Transverse colon (tissue), 4 donors: ENCODE measurements at regions not wholly inside any gene's neighbourhood (a gene's known extent, or its start where the extent isn't known, plus 50 kb on each side); places are given as distances from the start of the nearest gene placed in this dataset.

Experiments
- DNase-seq: peaks from one replicate; pipeline ENCODE4 v3.0.0-alpha.2; 2019
- H3K27ac ChIP-seq, 4 donors: fragments of 200-600 bp; sonication (generic); 2 replicates each; pipeline ENCODE4 v1.5.1; 2016 to 2018; ENCODE audit warnings: inconsistent platforms in 4 of 4
- H3K27me3 ChIP-seq: fragments of 200-600 bp; sonication (generic); 2 replicates; pipeline ENCODE4 v1.5.1; 2017; ENCODE audit warnings: inconsistent platforms
- H3K36me3 ChIP-seq, 4 donors: fragments of 200-600 bp; sonication (generic); 2 replicates each; pipeline ENCODE4 v1.5.1; 2017 to 2019; ENCODE audit warnings: inconsistent platforms in 4 of 4
- H3K4me1 ChIP-seq, 4 donors: fragments of 200-600 bp; sonication (generic); 2 replicates each; pipeline ENCODE4 v1.5.1; 2017 to 2020; ENCODE audit warnings: inconsistent platforms in 4 of 4
- H3K4me3 ChIP-seq, 4 donors: fragments of 200-600 bp; sonication (generic); 1 replicate in 1 of 4; 2 replicates in 3 of 4; pipeline versions ENCODE4 v1.5.1 to v1.6.1; 2017 to 2019; ENCODE audit warnings: inconsistent platforms in 4 of 4
- H3K9me3 ChIP-seq, 2 donors: fragments of 200-600 bp; sonication (generic); 2 replicates each; pipeline ENCODE4 v1.5.1; 2017 to 2019; ENCODE audit warnings: inconsistent platforms in 2 of 2
- EP300 ChIP-seq: sonication (generic); formaldehyde crosslinking; IDR thresholded peaks from one replicate; pipeline ENCODE4 v1.6.1; 2017; ENCODE audit warnings: antibody characterized with exemption, low read depth
- POLR2A ChIP-seq: fragments of 450-650 bp; IDR thresholded peaks from one replicate; pipeline ENCODE4 v1.6.1; 2016; ENCODE audit warnings: antibody characterized with exemption, mild to moderate bottlenecking, moderate library complexity
- POLR2AphosphoS5 ChIP-seq, 3 donors: sonication (generic); formaldehyde crosslinking; IDR thresholded peaks; one replicate each; pipeline ENCODE4 v1.6.1; 2016; ENCODE audit warnings: antibody characterized with exemption in 3 of 3
- WGBS, 2 donors: methylation state at CpG; one replicate each; pipeline ENCODE4 v1.1.5; 2018; ENCODE audit warnings: low coverage in 1 of 2; 5-methylcytosine and 5-hydroxymethylcytosine counted together
- in situ Hi-C, 4 donors: fragments of 200-750 bp; cut with MboI; loops; one replicate each; pipeline versions ENCODE4 v1.15.0 to v1.15.1; 2017; ENCODE audit warnings: low sequenced_read_pairs in 3 of 4, low pct_ligation_motif_present in 1 of 4, low pct_unique_long_range_greater_than_20kb in 1 of 4
- intact Hi-C: fragments of 100-400 bp; cut with DNase I; formaldehyde crosslinking; loops from one replicate; pipeline ENCODE4 v1.15.1; 2023; ENCODE audit warnings: low total_unique reads
- TF ChIP-seq, protein P1 (sequence below), 5 experiments: fragments of 200-600 bp in 3 of 5; fragments of 450-650 bp in 2 of 5; sonication (generic) in 3 of 5; IDR thresholded peaks; 1 replicate in 2 of 5; 2 replicates in 3 of 5; pipeline ENCODE4 v1.5.1; 2016 to 2017; ENCODE audit warnings: antibody characterized with exemption in 5 of 5, inconsistent platforms in 3 of 5, mild to moderate bottlenecking in 2 of 5, moderate library complexity in 1 of 5

DNA sequence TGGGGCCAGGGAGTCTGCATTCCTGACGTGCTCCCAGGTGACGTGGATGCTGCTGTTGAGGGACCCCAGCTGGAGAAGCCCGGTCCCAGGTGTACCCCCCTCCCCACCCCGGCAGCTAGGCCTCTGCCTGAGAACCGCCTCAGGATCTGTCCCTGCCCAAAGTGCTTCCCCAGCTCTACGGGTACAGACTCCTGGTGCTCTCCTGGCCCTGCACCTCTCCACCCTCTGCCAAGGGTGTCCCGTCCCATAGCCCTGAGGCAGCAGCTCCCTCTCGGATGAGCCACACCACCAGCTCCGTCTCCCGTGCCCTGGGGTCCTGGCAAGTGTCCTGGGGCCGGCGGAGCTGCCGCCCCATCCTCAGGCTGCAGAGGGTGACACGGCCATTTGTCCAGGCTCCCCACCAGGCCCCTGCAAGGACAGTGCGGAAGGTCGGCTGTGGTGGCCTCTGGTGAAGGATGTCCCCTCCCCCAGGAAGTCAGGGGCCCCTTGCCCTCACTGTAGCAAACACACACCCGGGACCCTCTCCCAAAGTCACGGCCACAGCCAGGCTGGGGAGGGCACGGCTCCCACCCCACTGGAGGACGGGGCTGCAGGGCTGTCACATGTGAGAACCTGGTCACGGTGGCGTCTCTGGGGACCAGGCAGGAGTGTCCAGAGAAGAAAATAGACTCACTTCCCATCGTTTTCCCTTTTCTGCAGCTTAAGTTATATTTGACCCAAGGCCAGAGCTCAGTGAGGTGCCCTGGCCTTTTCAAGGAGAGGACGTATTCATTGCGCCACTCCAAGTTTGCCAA is 74.4 kb upstream of the FBRSL1 start:
- no peaks in the 10 kb centered on the region for H3K9me3 ChIP-seq
- in situ Hi-C loops: loop anchor here (25.0 kb wide), 3 partner anchors 97 to 197 kb away; partner anchors contain the start of genes LRCOL1 (in 3 of the 4) and P2RX2 (in 3 of the 4)
- H3K36me3 ChIP-seq: no peaks in the 10 kb centered on the region
- no peak for DNase-seq
- no peak overlapping the region for H3K27ac ChIP-seq
- H3K4me1 ChIP-seq: peaks cover 7 to 12% (median 8%) of the 10 kb centered on the region in 4 donors
- no peak overlapping the region for H3K4me3 ChIP-seq
- no peak for TF ChIP-seq POLR2A
- TF ChIP-seq, protein P1, sequence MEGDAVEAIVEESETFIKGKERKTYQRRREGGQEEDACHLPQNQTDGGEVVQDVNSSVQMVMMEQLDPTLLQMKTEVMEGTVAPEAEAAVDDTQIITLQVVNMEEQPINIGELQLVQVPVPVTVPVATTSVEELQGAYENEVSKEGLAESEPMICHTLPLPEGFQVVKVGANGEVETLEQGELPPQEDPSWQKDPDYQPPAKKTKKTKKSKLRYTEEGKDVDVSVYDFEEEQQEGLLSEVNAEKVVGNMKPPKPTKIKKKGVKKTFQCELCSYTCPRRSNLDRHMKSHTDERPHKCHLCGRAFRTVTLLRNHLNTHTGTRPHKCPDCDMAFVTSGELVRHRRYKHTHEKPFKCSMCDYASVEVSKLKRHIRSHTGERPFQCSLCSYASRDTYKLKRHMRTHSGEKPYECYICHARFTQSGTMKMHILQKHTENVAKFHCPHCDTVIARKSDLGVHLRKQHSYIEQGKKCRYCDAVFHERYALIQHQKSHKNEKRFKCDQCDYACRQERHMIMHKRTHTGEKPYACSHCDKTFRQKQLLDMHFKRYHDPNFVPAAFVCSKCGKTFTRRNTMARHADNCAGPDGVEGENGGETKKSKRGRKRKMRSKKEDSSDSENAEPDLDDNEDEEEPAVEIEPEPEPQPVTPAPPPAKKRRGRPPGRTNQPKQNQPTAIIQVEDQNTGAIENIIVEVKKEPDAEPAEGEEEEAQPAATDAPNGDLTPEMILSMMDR (IDR thresholded peaks at IDR 0.05): no peak
- TF ChIP-seq EP300: no peak
- no peak for TF ChIP-seq POLR2AphosphoS5 (IDR thresholded peaks at IDR 0.05)
- H3K27me3 ChIP-seq: peaks cover 63% of the 10 kb centered on the region
- intact Hi-C loops: loop anchor here (5.0 to 10.0 kb wide), 2 partner anchors 109 to 207 kb away; no protein-coding TSS in a partner anchor
- WGBS, 2 donors: 0 to 60% methylated on average over 1 to 24 of the region's 25 CpGs

DNA sequence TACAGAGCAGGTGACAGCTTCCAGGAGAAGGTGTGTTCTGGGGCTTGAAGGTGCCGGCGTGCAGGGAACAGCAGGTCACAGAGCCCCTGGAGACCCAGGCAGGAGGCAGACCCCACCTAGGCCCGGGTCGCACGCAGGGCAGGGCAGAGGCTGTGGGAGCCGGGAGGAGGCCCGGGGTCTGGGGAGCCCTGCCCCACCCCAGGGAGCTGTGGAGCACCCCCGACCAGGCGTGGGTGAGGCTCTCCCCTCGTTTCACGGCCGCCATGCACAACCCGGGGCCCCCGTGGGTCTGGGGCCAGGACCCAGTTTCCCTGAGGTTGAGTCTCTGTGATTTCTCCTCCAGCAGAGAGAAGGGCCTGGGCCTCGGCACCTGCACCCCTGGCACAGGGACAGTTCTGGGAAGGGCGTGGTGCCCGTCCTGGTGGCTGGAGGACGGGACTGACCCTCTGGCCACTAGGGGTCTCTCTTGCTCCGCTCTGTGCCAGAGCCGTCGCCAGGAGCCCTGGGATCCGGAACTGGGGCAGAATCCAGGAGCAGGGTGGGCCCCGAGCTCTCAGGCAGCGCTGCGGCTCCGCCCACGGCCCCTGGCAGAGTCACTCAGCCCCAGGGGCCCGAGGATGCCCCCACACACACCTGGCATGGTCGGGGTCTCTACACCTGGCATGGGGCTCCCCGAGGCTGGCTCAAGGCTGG is 75.2 kb upstream of the FBRSL1 start:
- no peak for TF ChIP-seq POLR2AphosphoS5 (IDR thresholded peaks at IDR 0.05)
- TF ChIP-seq, protein P1 (IDR thresholded peaks at IDR 0.05): peak; percentile 88 to 96 (median 95)
- no peak overlapping the region for H3K27ac ChIP-seq
- WGBS, 2 donors: 44% methylated on average over 3 of the region's 30 CpGs; no CpG with 5 or more reads in 1 of the 2 donors
- no peak overlapping the region for H3K4me3 ChIP-seq
- intact Hi-C loops: loop anchor here (5.0 to 10.0 kb wide), 2 partner anchors 110 to 208 kb away; no protein-coding TSS in a partner anchor
- DNase-seq: peak; percentile 85
- peaks cover 60% of the 10 kb centered on the region for H3K27me3 ChIP-seq
- peaks cover 7 to 12% (median 8%) of the 10 kb centered on the region in 4 donors for H3K4me1 ChIP-seq
- no peaks in the 10 kb centered on the region for H3K36me3 ChIP-seq
- in situ Hi-C loops: loop anchor here (25.0 kb wide), 3 partner anchors 98 to 198 kb away; partner anchors contain the start of genes LRCOL1 (in 3 of the 4) and P2RX2 (in 3 of the 4)
- H3K9me3 ChIP-seq: no peaks in the 10 kb centered on the region

DNA sequence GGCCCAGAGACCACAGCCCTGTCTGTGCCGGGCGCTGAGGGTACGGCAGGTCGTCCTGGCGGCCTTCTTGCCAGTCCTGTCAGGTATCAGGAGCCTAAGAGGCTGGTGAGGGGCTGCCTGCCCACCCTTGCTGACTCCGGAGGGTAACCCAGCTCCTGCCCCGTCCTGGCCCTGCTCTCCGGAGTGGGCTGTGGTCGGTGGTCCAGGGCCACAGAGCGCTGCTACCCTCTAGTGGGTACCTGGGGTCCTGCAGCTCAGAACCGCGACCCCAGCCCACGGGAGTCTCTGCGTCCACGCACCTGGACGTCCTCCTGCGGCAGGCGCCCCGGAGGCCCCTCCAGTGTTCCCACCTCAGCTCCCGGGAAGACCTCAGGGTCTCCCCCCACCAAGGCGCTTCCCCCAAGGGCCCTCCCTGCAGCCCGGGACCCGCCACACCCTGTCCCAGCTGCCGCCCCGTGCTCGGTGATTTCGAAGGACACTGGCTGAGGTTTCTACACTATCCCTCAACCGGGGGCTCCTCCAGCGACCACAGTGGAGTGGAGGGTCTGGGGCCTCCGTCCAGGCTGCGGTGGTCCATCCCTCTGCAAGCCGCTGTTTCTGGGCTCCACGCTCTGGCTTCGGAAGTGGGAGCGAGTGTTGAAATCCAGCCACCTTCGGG is 75.9 kb upstream of the FBRSL1 start:
- in situ Hi-C loops: loop anchor here (25.0 kb wide), 3 partner anchors 98 to 198 kb away; partner anchors contain the start of genes LRCOL1 (in 3 of the 4) and P2RX2 (in 3 of the 4)
- TF ChIP-seq EP300 (no peak), POLR2A (no peak), POLR2AphosphoS5 (IDR thresholded peaks at IDR 0.05) (no peak)
- TF ChIP-seq, protein P1 (IDR thresholded peaks at IDR 0.05): peak in 3 of 5 experiments; percentile 20 to 33 (median 31)
- H3K4me1 ChIP-seq: peaks cover 7 to 12% (median 8%) of the 10 kb centered on the region in 4 donors
- no peak overlapping the region for H3K27ac ChIP-seq
- H3K36me3 ChIP-seq: no peaks in the 10 kb centered on the region
- H3K27me3 ChIP-seq: peaks cover 62% of the 10 kb centered on the region
- WGBS, 2 donors: 32% methylated on average over 36 of the region's 36 CpGs; no CpG with 5 or more reads in 1 of the 2 donors
- DNase-seq: no peak
- intact Hi-C loops: loop anchor here (10.0 kb wide), 1 partner anchor 111 kb away; no protein-coding TSS in a partner anchor
- no peak overlapping the region for H3K4me3 ChIP-seq
- no peaks in the 10 kb centered on the region for H3K9me3 ChIP-seq
